Breast epithelium (tissue), 4 donors: ENCODE measurements at regions not wholly inside any gene's neighbourhood (a gene's known extent, or its start where the extent isn't known, plus 50 kb on each side); places are given as distances from the start of the nearest gene placed in this dataset.
A peak's percentile ranks its signal among the peaks of the same experiment; 100 is the strongest.

Source experiments
- DNase-seq, 2 donors: peaks; one replicate each; pipeline ENCODE4 v3.0.0-alpha.2; 2019; ENCODE audit warnings: low spot score in 2 of 2
- H3K27ac ChIP-seq, 2 donors: fragments of 200-600 bp; sonication (generic) in 1 of 2; one replicate each; pipeline ENCODE4 v1.5.1; 2016 to 2019; ENCODE audit warnings: mild to moderate bottlenecking in 1 of 2
- H3K27me3 ChIP-seq, 2 donors: fragments of 200-600 bp; sonication (generic) in 1 of 2; one replicate each; pipeline versions ENCODE4 v1.5.1 to v1.6.0; 2017 to 2019; ENCODE audit warnings: control low read depth in 1 of 2, mild to moderate bottlenecking in 1 of 2
- H3K36me3 ChIP-seq: fragments of 200-600 bp; one replicate; pipeline ENCODE4 v1.5.1; 2019
- H3K4me1 ChIP-seq, 2 donors: fragments of 200-600 bp; sonication (generic); one replicate each; pipeline ENCODE4 v1.5.1; 2016 to 2019; ENCODE audit warnings: control low read depth in 1 of 2
- H3K4me3 ChIP-seq, 3 donors: fragments of 200-600 bp; sonication (generic); 1 replicate in 2 of 3; 2 replicates in 1 of 3; pipeline ENCODE4 v1.5.1; 2016 to 2019; ENCODE audit warnings: mild to moderate bottlenecking in 3 of 3, moderate library complexity in 2 of 3
- H3K9me3 ChIP-seq, 2 donors: fragments of 200-600 bp; sonication (generic) in 1 of 2; one replicate each; pipeline ENCODE4 v1.5.1; 2016 to 2019; ENCODE audit warnings: control low read depth in 1 of 2
- CTCF ChIP-seq, 3 donors: fragments of 450-650 bp; IDR thresholded peaks; one replicate each; pipeline ENCODE4 v1.5.1; 2016 to 2017; ENCODE audit warnings: antibody characterized with exemption in 3 of 3, mild to moderate bottlenecking in 3 of 3, moderate library complexity in 3 of 3
- POLR2A ChIP-seq: fragments of 450-650 bp; IDR thresholded peaks from one replicate; pipeline ENCODE4 v1.6.1; 2016; ENCODE audit warnings: antibody characterized with exemption, mild to moderate bottlenecking, moderate library complexity
- POLR2AphosphoS5 ChIP-seq, 3 donors: sonication (generic); formaldehyde crosslinking; IDR thresholded peaks; one replicate each; pipeline ENCODE4 v1.6.1; 2017; ENCODE audit warnings: antibody characterized with exemption in 3 of 3
- intact Hi-C: fragments of 100-400 bp; cut with DNase I; formaldehyde crosslinking; loops from one replicate; pipeline ENCODE4 v1.15.1; 2023; ENCODE audit warnings: low total_unique reads

- intact Hi-C loops, result loop anchor here (10.0 kb wide), 1 partner anchor 780 kb away; no protein-coding TSS in a partner anchor
- Histone ChIP-seq H3K27me3 (no peaks in the 10 kb centered on the region), H3K36me3 (no peaks in the 10 kb centered on the region), H3K27ac (no peak overlapping the region), H3K4me1 (no peaks in the 10 kb centered on the region), H3K9me3 (no peaks in the 10 kb centered on the region), H3K4me3 (no peak overlapping the region)
- TF ChIP-seq POLR2AphosphoS5 (IDR thresholded peaks at IDR 0.05) (no peak), POLR2A (no peak)
- no peak for DNase-seq
Measured at GRCh38 chr18:27604583-27604982, 419.5 kb upstream of the CHST9 start.

DNA sequence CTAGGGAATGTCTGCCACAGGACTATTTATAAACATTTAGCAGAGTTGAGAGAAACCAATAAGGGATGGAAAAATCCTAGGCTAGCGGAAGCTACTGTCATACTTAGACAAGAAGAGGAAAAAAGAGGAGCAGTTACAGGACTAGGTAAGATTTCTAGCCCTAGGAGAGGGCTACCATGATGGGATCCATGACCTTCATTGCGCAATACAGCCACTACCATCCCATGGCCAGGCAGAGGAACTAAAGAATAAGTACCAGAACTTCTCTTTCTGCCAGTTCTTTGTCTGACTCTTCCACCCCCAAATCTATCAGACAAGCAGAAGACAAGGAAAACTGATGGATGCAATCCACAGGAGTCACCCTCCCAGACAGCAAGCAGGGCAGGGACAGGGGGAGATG is 417.0 kb upstream of the CHST9 start:
- intact Hi-C loops, result loop anchor here (10.0 kb wide), 1 partner anchor 777 kb away; no protein-coding TSS in a partner anchor
- no peaks in the 10 kb centered on the region for H3K27me3 ChIP-seq
- H3K27ac ChIP-seq, result no peak overlapping the region
- DNase-seq, result no peak
- TF ChIP-seq CTCF (IDR thresholded peaks at IDR 0.05) (no peak), POLR2AphosphoS5 (IDR thresholded peaks at IDR 0.05) (no peak), POLR2A (no peak)
- H3K4me3 ChIP-seq, result no peak overlapping the region
- H3K4me1 ChIP-seq, result no peaks in the 10 kb centered on the region
- H3K36me3 ChIP-seq, result no peaks in the 10 kb centered on the region
- no peaks in the 10 kb centered on the region for H3K9me3 ChIP-seq

GRCh38 chr18:27600245-27600644 is 415.1 kb upstream of the CHST9 start:
- no peak for TF ChIP-seq CTCF (IDR thresholded peaks at IDR 0.05)
- no peak for TF ChIP-seq POLR2A
- no peak for TF ChIP-seq POLR2AphosphoS5 (IDR thresholded peaks at IDR 0.05)
- no peaks in the 10 kb centered on the region for H3K36me3 ChIP-seq
- H3K9me3 ChIP-seq, result no peaks in the 10 kb centered on the region
- DNase-seq, result no peak
- no peaks in the 10 kb centered on the region for H3K27me3 ChIP-seq
- H3K4me3 ChIP-seq, result no peak overlapping the region
- no peak overlapping the region for H3K27ac ChIP-seq
- intact Hi-C loops, result loop anchor here (10.0 kb wide), 1 partner anchor 775 kb away; no protein-coding TSS in a partner anchor
- no peaks in the 10 kb centered on the region for H3K4me1 ChIP-seq

- no peaks in the 10 kb centered on the region for H3K36me3 ChIP-seq
- no peak overlapping the region for H3K27ac ChIP-seq
- no peaks in the 10 kb centered on the region for H3K9me3 ChIP-seq
- H3K4me1 ChIP-seq, result no peaks in the 10 kb centered on the region
- intact Hi-C loops, result no loop called here
- peak; percentile 51 to 83 (median 57) for TF ChIP-seq CTCF (IDR thresholded peaks at IDR 0.05)
- no peak for TF ChIP-seq POLR2AphosphoS5 (IDR thresholded peaks at IDR 0.05)
- DNase-seq, result peak in 1 of 2 donors; percentile 20
- no peaks in the 10 kb centered on the region for H3K27me3 ChIP-seq
- H3K4me3 ChIP-seq, result no peak overlapping the region
Measured at GRCh38 chr18:27599202-27599829, 414.2 kb upstream of the CHST9 start.

- Histone ChIP-seq H3K9me3 (no peaks in the 10 kb centered on the region), H3K4me3 (no peak overlapping the region), H3K36me3 (no peaks in the 10 kb centered on the region), H3K27ac (no peak overlapping the region), H3K27me3 (no peaks in the 10 kb centered on the region), H3K4me1 (no peaks in the 10 kb centered on the region)
- DNase-seq, result no peak
- intact Hi-C loops, result no loop called here
- no peak for TF ChIP-seq CTCF (IDR thresholded peaks at IDR 0.05)
- TF ChIP-seq POLR2AphosphoS5 (IDR thresholded peaks at IDR 0.05), result no peak
- no peak for TF ChIP-seq POLR2A
Measured at GRCh38 chr18:27595113-27595838, 410.2 kb upstream of the CHST9 start.
